Gastrocnemius medialis (tissue), 4 donors: ENCODE measurements at regions not wholly inside any gene's neighbourhood (a gene's known extent, or its start where the extent isn't known, plus 50 kb on each side); places are given as distances from the start of the nearest gene placed in this dataset.

Experiments
- ATAC-seq, 2 donors: fragments of 150-250 bp; one replicate each; pipeline ENCODE4 v1.9.1; 2016
- DNase-seq, 2 donors: peaks; one replicate each; pipeline ENCODE4 v3.0.0-alpha.2; 2019
- H3K27ac ChIP-seq, 4 donors: fragments of 200-600 bp; sonication (generic); 1 replicate in 1 of 4; 2 replicates in 3 of 4; pipeline ENCODE4 v1.5.1; 2016 to 2018; ENCODE audit warnings: mild to moderate bottlenecking in 2 of 4, moderate library complexity in 1 of 4
- H3K27me3 ChIP-seq, 3 donors: fragments of 200-600 bp; sonication (generic) in 2 of 3; 1 replicate in 1 of 3; 2 replicates in 2 of 3; pipeline versions ENCODE4 v1.5.1 to v1.6.0; 2016 to 2019; ENCODE audit warnings: mild to moderate bottlenecking in 1 of 3, moderate library complexity in 1 of 3
- H3K36me3 ChIP-seq, 2 donors: fragments of 200-600 bp; sonication (generic) in 1 of 2; one replicate each; pipeline ENCODE4 v1.5.1; 2017 to 2018
- H3K4me1 ChIP-seq, 2 donors: fragments of 200-600 bp; sonication (generic) in 1 of 2; one replicate each; pipeline ENCODE4 v1.5.1; 2016 to 2017; ENCODE audit warnings: mild to moderate bottlenecking in 2 of 2
- H3K4me3 ChIP-seq, 4 donors: fragments of 200-600 bp; sonication (generic) in 3 of 4; 1 replicate in 1 of 4; 2 replicates in 3 of 4; pipeline ENCODE4 v1.5.1; 2016 to 2019; ENCODE audit warnings: mild to moderate bottlenecking in 2 of 4
- H3K9me3 ChIP-seq, 3 donors: fragments of 200-600 bp; sonication (generic) in 2 of 3; 1 replicate in 1 of 3; 2 replicates in 2 of 3; pipeline ENCODE4 v1.5.1; 2016 to 2019
- CTCF ChIP-seq, 5 experiments: fragments of 450-650 bp in 3 of 5; fragments of 200-600 bp in 2 of 5; sonication (generic) in 2 of 5; IDR thresholded peaks in 4 of 5; conservative IDR thresholded peaks in 1 of 5; 1 replicate in 4 of 5; 2 replicates in 1 of 5; pipeline ENCODE4 v1.5.1; 2016 to 2019; ENCODE audit warnings: antibody characterized with exemption in 5 of 5, mild to moderate bottlenecking in 3 of 5, moderate library complexity in 3 of 5
- POLR2A ChIP-seq, 2 donors: fragments of 450-650 bp; IDR thresholded peaks; one replicate each; pipeline ENCODE4 v1.6.1; 2017; ENCODE audit warnings: antibody characterized with exemption in 2 of 2, mild to moderate bottlenecking in 2 of 2, moderate library complexity in 2 of 2
- in situ Hi-C, 4 donors: fragments of 200-750 bp; cut with MboI; loops; one replicate each; pipeline versions ENCODE4 v1.15.0 to v1.8.0; 2017; ENCODE audit warnings: low sequenced_read_pairs in 4 of 4
- intact Hi-C: fragments of 100-400 bp; cut with DNase I; formaldehyde crosslinking; loops from one replicate; pipeline ENCODE4 v1.15.1; 2023; ENCODE audit warnings: low total_unique reads

GRCh38 chr3:153760948-153761347 is 360.2 kb upstream of the ARHGEF26 start:
- H3K36me3 ChIP-seq, result no peaks in the 10 kb centered on the region
- H3K27me3 ChIP-seq, result no peaks in the 10 kb centered on the region
- no peak overlapping the region for H3K4me3 ChIP-seq
- ATAC-seq (no peak), DNase-seq (no peak)
- no peak overlapping the region for H3K27ac ChIP-seq
- TF ChIP-seq CTCF (IDR thresholded peaks at IDR 0.05 in 4 of 5, conservative IDR thresholded peaks at IDR 0.05 in 1 of 5) (no peak), POLR2A (IDR thresholded peaks at IDR 0.05) (no peak)
- in situ Hi-C loops, result loop anchor here in 2 of 4 donors (10.0 to 25.0 kb wide), 2 partner anchors 716 to 724 kb away; no protein-coding TSS in a partner anchor
- H3K4me1 ChIP-seq, result no peaks in the 10 kb centered on the region
- H3K9me3 ChIP-seq, result no peaks in the 10 kb centered on the region
- intact Hi-C loops, result no loop called here

GRCh38 chr3:153762411-153763235 is 358.6 kb upstream of the ARHGEF26 start:
- Histone ChIP-seq H3K27ac (no peak overlapping the region), H3K9me3 (no peaks in the 10 kb centered on the region), H3K27me3 (no peaks in the 10 kb centered on the region), H3K4me1 (no peaks in the 10 kb centered on the region), H3K4me3 (no peak overlapping the region), H3K36me3 (no peaks in the 10 kb centered on the region)
- intact Hi-C loops (no loop called here), in situ Hi-C loops (loop anchor here in 2 of 4 donors (10.0 to 25.0 kb wide), 2 partner anchors 718 to 725 kb away; no protein-coding TSS in a partner anchor)
- no peak for ATAC-seq
- DNase-seq, result no peak
- no peak for TF ChIP-seq POLR2A (IDR thresholded peaks at IDR 0.05)
- TF ChIP-seq CTCF (IDR thresholded peaks at IDR 0.05 in 4 of 5, conservative IDR thresholded peaks at IDR 0.05 in 1 of 5), result no peak

- Histone ChIP-seq H3K27ac (no peak overlapping the region), H3K36me3 (no peaks in the 10 kb centered on the region), H3K4me3 (no peak overlapping the region), H3K9me3 (no peaks in the 10 kb centered on the region), H3K27me3 (no peaks in the 10 kb centered on the region), H3K4me1 (no peaks in the 10 kb centered on the region)
- in situ Hi-C loops, result loop anchor here in 3 of 4 donors (5.0 to 25.0 kb wide), 3 partner anchors 723 to 731 kb away; no protein-coding TSS in a partner anchor
- ATAC-seq (no peak), DNase-seq (no peak)
- no peak for TF ChIP-seq CTCF (IDR thresholded peaks at IDR 0.05 in 4 of 5, conservative IDR thresholded peaks at IDR 0.05 in 1 of 5)
- TF ChIP-seq POLR2A (IDR thresholded peaks at IDR 0.05), result no peak
- intact Hi-C loops, result loop anchor here (5.0 kb wide), 2 partner anchors 726 to 741 kb away; no protein-coding TSS in a partner anchor
Observed at GRCh38 chr3:153767601-153768560, 353.3 kb upstream of the ARHGEF26 start.

GRCh38 chr3:153768561-153769469 is 352.4 kb upstream of the ARHGEF26 start:
- Histone ChIP-seq H3K4me1 (no peaks in the 10 kb centered on the region), H3K27ac (no peak overlapping the region), H3K4me3 (no peak overlapping the region), H3K36me3 (no peaks in the 10 kb centered on the region), H3K9me3 (no peaks in the 10 kb centered on the region), H3K27me3 (no peaks in the 10 kb centered on the region)
- no peak for TF ChIP-seq POLR2A (IDR thresholded peaks at IDR 0.05)
- peak in 4 of 5 experiments; percentile 37 to 63 (median 57) for TF ChIP-seq CTCF (IDR thresholded peaks at IDR 0.05 in 4 of 5, conservative IDR thresholded peaks at IDR 0.05 in 1 of 5)
- intact Hi-C loops, result loop anchor here (5.0 kb wide), 2 partner anchors 727 to 742 kb away; no protein-coding TSS in a partner anchor
- ATAC-seq (no peak), DNase-seq (no peak)
- in situ Hi-C loops, result loop anchor here in 3 of 4 donors (5.0 to 25.0 kb wide), 3 partner anchors 724 to 732 kb away; no protein-coding TSS in a partner anchor
